Testis (tissue), 2 donors: ENCODE measurements at regions not wholly inside any gene's neighbourhood (a gene's known extent, or its start where the extent isn't known, plus 50 kb on each side); places are given as distances from the start of the nearest gene placed in this dataset.
"Not testable (repeated sequence)": the region's sequence is repeated elsewhere in the genome, so short reads cannot be mapped to it uniquely, and the experiment has no call there.

ENCODE experiments used
- POLR2A ChIP-seq: fragments of 450-650 bp; IDR thresholded peaks from one replicate; pipeline ENCODE4 v1.6.1; 2017; ENCODE audit warnings: antibody characterized with exemption, mild to moderate bottlenecking, moderate library complexity
- TF ChIP-seq, protein P1 (sequence below), 3 experiments: fragments of 450-650 bp in 2 of 3; fragments of 200-600 bp in 1 of 3; sonication (generic) in 1 of 3; IDR thresholded peaks; one replicate each; pipeline ENCODE4 v1.5.1; 2016 to 2019; ENCODE audit warnings: antibody characterized with exemption in 3 of 3, mild to moderate bottlenecking in 2 of 3, moderate library complexity in 1 of 3

DNA sequence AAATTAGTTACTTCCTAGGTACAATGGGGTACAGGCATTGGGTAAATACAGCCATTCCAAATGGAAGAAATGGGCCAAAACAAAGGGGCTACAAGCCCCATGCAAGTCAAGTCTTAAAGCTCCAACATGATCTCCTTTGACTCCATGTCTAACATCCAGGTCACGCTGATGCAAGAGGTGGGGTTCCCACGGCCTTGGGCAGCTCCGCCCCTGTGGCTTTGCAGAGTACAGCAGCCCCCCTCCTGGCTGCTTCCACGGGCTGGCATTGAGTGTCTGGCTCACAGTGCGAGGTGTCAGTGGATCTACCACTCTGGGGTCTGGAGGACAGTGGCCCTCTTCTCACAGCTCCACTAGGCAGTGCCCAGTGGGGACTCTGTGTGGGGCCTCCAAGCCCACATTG is 109.4 kb upstream of the SFSWAP start:
- TF ChIP-seq, protein P1, sequence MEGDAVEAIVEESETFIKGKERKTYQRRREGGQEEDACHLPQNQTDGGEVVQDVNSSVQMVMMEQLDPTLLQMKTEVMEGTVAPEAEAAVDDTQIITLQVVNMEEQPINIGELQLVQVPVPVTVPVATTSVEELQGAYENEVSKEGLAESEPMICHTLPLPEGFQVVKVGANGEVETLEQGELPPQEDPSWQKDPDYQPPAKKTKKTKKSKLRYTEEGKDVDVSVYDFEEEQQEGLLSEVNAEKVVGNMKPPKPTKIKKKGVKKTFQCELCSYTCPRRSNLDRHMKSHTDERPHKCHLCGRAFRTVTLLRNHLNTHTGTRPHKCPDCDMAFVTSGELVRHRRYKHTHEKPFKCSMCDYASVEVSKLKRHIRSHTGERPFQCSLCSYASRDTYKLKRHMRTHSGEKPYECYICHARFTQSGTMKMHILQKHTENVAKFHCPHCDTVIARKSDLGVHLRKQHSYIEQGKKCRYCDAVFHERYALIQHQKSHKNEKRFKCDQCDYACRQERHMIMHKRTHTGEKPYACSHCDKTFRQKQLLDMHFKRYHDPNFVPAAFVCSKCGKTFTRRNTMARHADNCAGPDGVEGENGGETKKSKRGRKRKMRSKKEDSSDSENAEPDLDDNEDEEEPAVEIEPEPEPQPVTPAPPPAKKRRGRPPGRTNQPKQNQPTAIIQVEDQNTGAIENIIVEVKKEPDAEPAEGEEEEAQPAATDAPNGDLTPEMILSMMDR (IDR thresholded peaks at IDR 0.05) = not testable (repeated sequence)
- not testable (repeated sequence) for TF ChIP-seq POLR2A
